Hematopoietic multipotent progenitor cell treated with erythropoietin and hydrocortisone succinate and interleukin-3 and kit ligand, for 4 days (in vitro differentiated cells): ENCODE measurements at regions not wholly inside any gene's neighbourhood (a gene's known extent, or its start where the extent isn't known, plus 50 kb on each side); places are given as distances from the start of the nearest gene placed in this dataset.

Experiments
- DNase-seq: peaks from one replicate; pipeline ENCODE4 v3.0.0-alpha.2; 2015

- no peak for DNase-seq
Observed at GRCh38 chr17:27396045-27396444, 60.2 kb upstream of the KSR1 start.

- DNase-seq: no peak
Observed at GRCh38 chr17:27396941-27397340, 59.3 kb upstream of the KSR1 start.

GRCh38 chr17:27398691-27399090 lies 57.6 kb upstream of the KSR1 start:
- no peak for DNase-seq

GRCh38 chr17:27400991-27401390 lies 55.3 kb upstream of the KSR1 start:
- DNase-seq: no peak

- no peak for DNase-seq
Observed at GRCh38 chr17:27402943-27403342, 53.3 kb upstream of the KSR1 start.

GRCh38 chr17:27403480-27404005 lies 52.7 kb upstream of the KSR1 start:
- peak; percentile 43 for DNase-seq

GRCh38 chr17:27404676-27405075 lies 51.6 kb upstream of the KSR1 start:
- no peak for DNase-seq
